NCI-H446 (cell line): ENCODE measurements at regions not wholly inside any gene's neighbourhood (a gene's known extent, or its start where the extent isn't known, plus 50 kb on each side); places are given as distances from the start of the nearest gene placed in this dataset.

ENCODE experiments used
- DNase-seq, 2 experiments: peaks; one replicate each; lab custom pipeline; 2025; lab: John Stamatoyannopoulos, UW

- DNase-seq = no peak
Observed at GRCh38 chr2:216320852-216321251, 51.4 kb downstream of the MARCHF4 start.

- DNase-seq = no peak
Observed at GRCh38 chr2:216319771-216320170, 52.5 kb downstream of the MARCHF4 start.

GRCh38 chr2:216318521-216318874, 53.8 kb downstream of the MARCHF4 start:
- no peak for DNase-seq

GRCh38 chr2:216317831-216318520, 54.3 kb downstream of the MARCHF4 start:
- no peak for DNase-seq

- DNase-seq = no peak
Observed at GRCh38 chr2:216316743-216317142, 55.5 kb downstream of the MARCHF4 start.

- DNase-seq = no peak
Observed at GRCh38 chr2:216315802-216316603, 56.3 kb downstream of the MARCHF4 start.

- DNase-seq = no peak
Observed at GRCh38 chr2:216312441-216312840, 59.8 kb downstream of the MARCHF4 start.

- DNase-seq = peak in 1 of 2 experiments; percentile 55
Observed at GRCh38 chr2:216308576-216308975, 63.7 kb downstream of the MARCHF4 start.

- no peak for DNase-seq
Observed at GRCh38 chr2:216307496-216307895, 64.8 kb downstream of the MARCHF4 start.

- no peak for DNase-seq
Observed at GRCh38 chr2:216306868-216307267, 65.4 kb downstream of the MARCHF4 start.

- DNase-seq = peak in 1 of 2 experiments; percentile 7
Observed at GRCh38 chr2:216305574-216305973, 66.7 kb downstream of the MARCHF4 start.

GRCh38 chr2:216302981-216303676, 69.2 kb downstream of the MARCHF4 start:
- no peak for DNase-seq

- peak; percentile 21 to 52 for DNase-seq
Observed at GRCh38 chr2:216300906-216301305, 71.4 kb downstream of the MARCHF4 start.

- DNase-seq = no peak
Observed at GRCh38 chr2:216299588-216299987, 72.7 kb downstream of the MARCHF4 start.

- DNase-seq = no peak
Observed at GRCh38 chr2:216298719-216299495, 73.4 kb downstream of the MARCHF4 start.

- no peak for DNase-seq
Observed at GRCh38 chr2:216296856-216297255, 75.4 kb downstream of the MARCHF4 start.

GRCh38 chr2:216294305-216294704, 78.0 kb downstream of the MARCHF4 start:
- peak; percentile 24 to 45 for DNase-seq

- no peak for DNase-seq
Observed at GRCh38 chr2:216293883-216294282, 78.4 kb downstream of the MARCHF4 start.

- DNase-seq = peak; percentile 78 to 87
Observed at GRCh38 chr2:216292886-216293301, 79.4 kb downstream of the MARCHF4 start.

- DNase-seq = no peak
Observed at GRCh38 chr2:216292475-216292874, 79.8 kb downstream of the MARCHF4 start.

GRCh38 chr2:216289470-216289869, 82.8 kb downstream of the MARCHF4 start:
- no peak for DNase-seq

GRCh38 chr2:216287251-216287650, 85.0 kb downstream of the MARCHF4 start:
- DNase-seq = no peak
